ENCODE measurements at regions not wholly inside any gene's neighbourhood (a gene's known extent, or its start where the extent isn't known, plus 50 kb on each side); places are given as distances from the start of the nearest gene placed in this dataset.

GRCh38 chr7:16970732-16971482, 89.1 kb upstream of the AGR3 start:
- Histone ChIP-seq H3K9ac (ENCODE audit: low read length) (no peak overlapping the region), H3K27me3 (replicated peaks; ENCODE audit: insufficient read depth, low read length) (no peaks in the 10 kb centered on the region), H3K4me3 (ENCODE audit: low read length) (no peak overlapping the region), H3K27ac (ENCODE audit: low read length) (no peak overlapping the region), H3K9me2 (replicated peaks; ENCODE audit: insufficient read depth, low read length) (no peaks in the 10 kb centered on the region), H4K20me1 (ENCODE audit: insufficient read depth, low read length) (no peaks in the 10 kb centered on the region), H3K4me1 (ENCODE audit: low read length) (no peaks in the 10 kb centered on the region), H3K4me2 (ENCODE audit: low read depth, low read length) (no peak overlapping the region), H3K36me3 (replicated peaks; ENCODE audit: insufficient read depth, low read length) (no peaks in the 10 kb centered on the region), H3K79me2 (ENCODE audit: low read length) (no peaks in the 10 kb centered on the region), H3K9me3 (replicated peaks; ENCODE audit: insufficient read depth, low read length) (no peaks in the 10 kb centered on the region), H3F3A (ENCODE audit: insufficient read depth, low read length) (no peaks in the 10 kb centered on the region), H2AFZ (ENCODE audit: low read length) (no peak overlapping the region)
- DNase-seq = no peak
- TF ChIP-seq EZH2 (optimal IDR thresholded peaks at IDR 0.05; ENCODE audit: low read depth, low read length) (no peak), CTCF (IDR thresholded peaks at IDR 0.05; ENCODE audit: low read length) (no peak), EZH2phosphoT487 (IDR thresholded peaks at IDR 0.05; ENCODE audit: low read length) (no peak)

GRCh38 chr7:16975712-16976111, 93.9 kb upstream of the AGR3 start:
- no peaks in the 10 kb centered on the region for H3K27me3 ChIP-seq (replicated peaks; ENCODE audit: insufficient read depth, low read length)
- TF ChIP-seq EZH2 (optimal IDR thresholded peaks at IDR 0.05; ENCODE audit: low read depth, low read length) (no peak), CTCF (IDR thresholded peaks at IDR 0.05; ENCODE audit: low read length) (no peak), EZH2phosphoT487 (IDR thresholded peaks at IDR 0.05; ENCODE audit: low read length) (no peak)
- H2AFZ ChIP-seq (ENCODE audit: low read length) = no peak overlapping the region
- H3K4me2 ChIP-seq (ENCODE audit: low read depth, low read length) = no peak overlapping the region
- DNase-seq = no peak
- no peaks in the 10 kb centered on the region for H3K4me1 ChIP-seq (ENCODE audit: low read length)
- H3K9me3 ChIP-seq (replicated peaks; ENCODE audit: insufficient read depth, low read length) = no peaks in the 10 kb centered on the region
- H3K79me2 ChIP-seq (ENCODE audit: low read length) = no peaks in the 10 kb centered on the region
- no peak overlapping the region for H3K27ac ChIP-seq (ENCODE audit: low read length)
- no peaks in the 10 kb centered on the region for H4K20me1 ChIP-seq (ENCODE audit: insufficient read depth, low read length)
- no peaks in the 10 kb centered on the region for H3K9me2 ChIP-seq (replicated peaks; ENCODE audit: insufficient read depth, low read length)
- no peak overlapping the region for H3K4me3 ChIP-seq (ENCODE audit: low read length)
- no peak overlapping the region for H3K9ac ChIP-seq (ENCODE audit: low read length)
- H3F3A ChIP-seq (ENCODE audit: insufficient read depth, low read length) = no peaks in the 10 kb centered on the region
- H3K36me3 ChIP-seq (replicated peaks; ENCODE audit: insufficient read depth, low read length) = no peaks in the 10 kb centered on the region

GRCh38 chr7:16978358-16979244, 96.8 kb upstream of the AGR3 start:
- H3K79me2 ChIP-seq (ENCODE audit: low read length) = no peaks in the 10 kb centered on the region
- DNase-seq = no peak
- no peaks in the 10 kb centered on the region for H4K20me1 ChIP-seq (ENCODE audit: insufficient read depth, low read length)
- H3K9ac ChIP-seq (ENCODE audit: low read length) = no peak overlapping the region
- no peak overlapping the region for H3K4me3 ChIP-seq (ENCODE audit: low read length)
- no peaks in the 10 kb centered on the region for H3K4me1 ChIP-seq (ENCODE audit: low read length)
- no peak overlapping the region for H3K27ac ChIP-seq (ENCODE audit: low read length)
- no peak overlapping the region for H2AFZ ChIP-seq (ENCODE audit: low read length)
- no peaks in the 10 kb centered on the region for H3K27me3 ChIP-seq (replicated peaks; ENCODE audit: insufficient read depth, low read length)
- no peak for TF ChIP-seq EZH2 (optimal IDR thresholded peaks at IDR 0.05; ENCODE audit: low read depth, low read length)
- no peak for TF ChIP-seq CTCF (IDR thresholded peaks at IDR 0.05; ENCODE audit: low read length)
- TF ChIP-seq EZH2phosphoT487 (IDR thresholded peaks at IDR 0.05; ENCODE audit: low read length) = no peak
- H3K4me2 ChIP-seq (ENCODE audit: low read depth, low read length) = no peak overlapping the region
- H3K9me3 ChIP-seq (replicated peaks; ENCODE audit: insufficient read depth, low read length) = no peaks in the 10 kb centered on the region
- no peaks in the 10 kb centered on the region for H3F3A ChIP-seq (ENCODE audit: insufficient read depth, low read length)
- H3K9me2 ChIP-seq (replicated peaks; ENCODE audit: insufficient read depth, low read length) = no peaks in the 10 kb centered on the region
- no peaks in the 10 kb centered on the region for H3K36me3 ChIP-seq (replicated peaks; ENCODE audit: insufficient read depth, low read length)

All from MM.1S (cell line).